ENCODE measurements at regions not wholly inside any gene's neighbourhood (a gene's known extent, or its start where the extent isn't known, plus 50 kb on each side); places are given as distances from the start of the nearest gene placed in this dataset.

- H3K4me3 ChIP-seq (ENCODE audit: low read depth, low read length), result no peak overlapping the region
- TF ChIP-seq, protein P1, sequence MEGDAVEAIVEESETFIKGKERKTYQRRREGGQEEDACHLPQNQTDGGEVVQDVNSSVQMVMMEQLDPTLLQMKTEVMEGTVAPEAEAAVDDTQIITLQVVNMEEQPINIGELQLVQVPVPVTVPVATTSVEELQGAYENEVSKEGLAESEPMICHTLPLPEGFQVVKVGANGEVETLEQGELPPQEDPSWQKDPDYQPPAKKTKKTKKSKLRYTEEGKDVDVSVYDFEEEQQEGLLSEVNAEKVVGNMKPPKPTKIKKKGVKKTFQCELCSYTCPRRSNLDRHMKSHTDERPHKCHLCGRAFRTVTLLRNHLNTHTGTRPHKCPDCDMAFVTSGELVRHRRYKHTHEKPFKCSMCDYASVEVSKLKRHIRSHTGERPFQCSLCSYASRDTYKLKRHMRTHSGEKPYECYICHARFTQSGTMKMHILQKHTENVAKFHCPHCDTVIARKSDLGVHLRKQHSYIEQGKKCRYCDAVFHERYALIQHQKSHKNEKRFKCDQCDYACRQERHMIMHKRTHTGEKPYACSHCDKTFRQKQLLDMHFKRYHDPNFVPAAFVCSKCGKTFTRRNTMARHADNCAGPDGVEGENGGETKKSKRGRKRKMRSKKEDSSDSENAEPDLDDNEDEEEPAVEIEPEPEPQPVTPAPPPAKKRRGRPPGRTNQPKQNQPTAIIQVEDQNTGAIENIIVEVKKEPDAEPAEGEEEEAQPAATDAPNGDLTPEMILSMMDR (IDR thresholded peaks at IDR 0.05; ENCODE audit: borderline replicate concordance, insufficient read depth, low read depth, low read length), result no peak
Observed at GRCh38 chr3:189519458-189519857, 111.7 kb upstream of the TP63 start.

DNA sequence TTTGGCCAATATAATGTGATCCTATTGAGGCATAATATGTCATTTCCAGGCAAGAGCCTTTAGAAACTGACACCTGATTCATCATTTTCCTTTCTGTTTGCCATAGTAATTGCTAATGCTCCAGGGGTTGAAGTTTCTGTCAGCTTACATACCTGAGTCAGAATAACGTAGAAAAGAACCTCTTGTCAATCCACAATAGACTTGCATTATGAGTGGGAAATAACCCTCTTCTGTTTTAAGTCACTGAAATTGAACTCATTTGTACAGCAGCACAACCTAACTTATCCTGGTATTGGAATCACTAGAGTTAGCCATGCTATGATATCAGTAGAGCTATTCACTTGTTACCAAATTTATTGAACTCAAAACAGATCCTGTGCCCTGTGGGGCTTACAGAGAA is 101.7 kb upstream of the TP63 start:
- H3K4me3 ChIP-seq (ENCODE audit: low read depth, low read length), result no peak overlapping the region
- TF ChIP-seq, protein P1 (IDR thresholded peaks at IDR 0.05; ENCODE audit: borderline replicate concordance, insufficient read depth, low read depth, low read length), result no peak

GRCh38 chr3:189529889-189530471 is 101.2 kb upstream of the TP63 start:
- no peak overlapping the region for H3K4me3 ChIP-seq (ENCODE audit: low read depth, low read length)
- TF ChIP-seq, protein P1 (IDR thresholded peaks at IDR 0.05; ENCODE audit: borderline replicate concordance, insufficient read depth, low read depth, low read length), result no peak

DNA sequence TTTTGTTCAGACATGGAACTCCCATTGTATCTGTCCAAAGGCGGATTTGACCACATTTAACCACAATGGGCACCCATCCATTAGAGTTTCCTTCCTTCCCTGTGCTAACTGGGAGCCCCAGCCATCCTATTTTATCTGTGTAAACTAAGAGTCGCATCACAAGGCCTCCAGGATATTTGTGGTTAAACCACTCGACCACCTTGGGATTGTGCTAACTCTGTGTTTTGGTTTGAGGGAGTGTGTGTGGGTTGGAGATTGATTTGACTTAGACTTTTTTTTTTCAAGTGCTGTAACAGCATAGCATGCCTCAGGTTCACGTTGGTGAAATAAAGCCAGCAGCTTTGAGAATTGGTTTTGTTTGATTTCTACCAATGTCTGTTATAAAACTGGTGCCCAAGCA is 100.4 kb upstream of the TP63 start:
- H3K4me3 ChIP-seq (ENCODE audit: low read depth, low read length), result no peak overlapping the region
- TF ChIP-seq, protein P1 (IDR thresholded peaks at IDR 0.05; ENCODE audit: borderline replicate concordance, insufficient read depth, low read depth, low read length), result no peak

DNA sequence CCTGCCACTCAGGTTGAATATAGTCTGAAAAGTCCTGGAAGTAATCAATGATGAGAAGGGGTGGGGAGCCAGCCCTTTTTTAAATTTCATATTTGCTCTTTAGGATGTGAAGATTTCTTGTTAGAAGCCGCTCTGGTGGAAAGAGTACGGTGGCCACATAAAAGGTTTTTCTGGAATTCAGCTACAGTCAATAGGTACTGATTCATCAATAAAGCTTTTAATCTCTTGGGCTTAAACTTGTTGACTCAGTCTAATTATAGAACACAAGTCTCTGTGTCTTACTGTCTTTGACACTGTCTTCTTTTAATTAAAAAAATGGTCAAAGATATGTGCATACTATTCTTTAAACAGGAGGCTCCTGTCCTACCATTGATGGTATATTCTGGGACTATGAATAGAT is 99.9 kb upstream of the TP63 start:
- TF ChIP-seq, protein P1 (IDR thresholded peaks at IDR 0.05; ENCODE audit: borderline replicate concordance, insufficient read depth, low read depth, low read length), result no peak
- H3K4me3 ChIP-seq (ENCODE audit: low read depth, low read length), result no peak overlapping the region

DNA sequence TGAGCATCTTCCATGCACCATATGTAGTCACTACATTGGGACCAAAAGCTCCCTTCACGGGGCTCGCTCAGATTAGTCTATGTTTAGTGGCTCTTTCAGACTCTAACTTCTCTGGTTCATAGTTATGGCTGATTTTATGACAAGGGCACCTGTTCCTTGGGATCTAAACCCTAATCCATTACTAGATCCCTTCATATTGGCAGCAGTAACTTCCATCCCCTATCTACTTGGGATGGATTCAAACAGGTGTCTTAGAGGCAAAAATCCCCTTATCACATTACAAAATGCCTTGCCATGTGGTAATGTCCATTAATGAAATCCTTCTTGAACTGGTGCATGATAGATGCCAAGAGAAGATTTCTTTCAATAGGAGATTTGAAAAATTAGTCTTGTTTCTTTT is 96.7 kb upstream of the TP63 start:
- TF ChIP-seq, protein P1 (IDR thresholded peaks at IDR 0.05; ENCODE audit: borderline replicate concordance, insufficient read depth, low read depth, low read length), result no peak
- no peak overlapping the region for H3K4me3 ChIP-seq (ENCODE audit: low read depth, low read length)

GRCh38 chr3:189537135-189537534 is 94.1 kb upstream of the TP63 start:
- H3K4me3 ChIP-seq (ENCODE audit: low read depth, low read length), result no peak overlapping the region
- TF ChIP-seq, protein P1 (IDR thresholded peaks at IDR 0.05; ENCODE audit: borderline replicate concordance, insufficient read depth, low read depth, low read length), result no peak

Data from GM12875 (cell line).